Heart left ventricle (tissue), 16 donors: ENCODE measurements at regions not wholly inside any gene's neighbourhood (a gene's known extent, or its start where the extent isn't known, plus 50 kb on each side); places are given as distances from the start of the nearest gene placed in this dataset.

ENCODE experiments used
- ATAC-seq, 4 donors: fragments of 200-7000 bp; cut with Tn5 transposase; one replicate each; pipeline ENCODE4 v1.9.1; 2020 to 2022; ENCODE audit warnings: moderate library complexity in 4 of 4, mild to moderate bottlenecking in 3 of 4, moderate number of reproducible peaks in 1 of 4
- DNase-seq, 5 donors: peaks; one replicate each; pipeline ENCODE4 v3.0.0-alpha.2; 2020
- H3K27ac ChIP-seq, 12 donors: fragments of 200-600 bp; sonication (generic) in 4 of 12; one replicate each; pipeline versions ENCODE4 v1.5.0 to v1.8.0; 2016 to 2022; ENCODE audit warnings: mild to moderate bottlenecking in 2 of 12
- H3K27me3 ChIP-seq, 9 donors: fragments of 200-600 bp; sonication (generic) in 2 of 9; one replicate each; pipeline versions ENCODE4 v1.5.1 to v1.8.0; 2016 to 2022; ENCODE audit warnings: mild to moderate bottlenecking in 3 of 9
- H3K36me3 ChIP-seq, 9 donors: fragments of 200-600 bp; sonication (generic) in 2 of 9; one replicate each; pipeline versions ENCODE4 v1.5.0 to v1.8.0; 2018 to 2022; ENCODE audit warnings: mild to moderate bottlenecking in 2 of 9
- H3K4me1 ChIP-seq, 12 donors: fragments of 200-600 bp; sonication (generic) in 4 of 12; one replicate each; pipeline versions ENCODE4 v1.5.0 to v1.8.0; 2016 to 2022; ENCODE audit warnings: mild to moderate bottlenecking in 3 of 12
- H3K4me3 ChIP-seq, 12 donors: fragments of 200-600 bp; sonication (generic) in 4 of 12; one replicate each; pipeline versions ENCODE4 v1.5.0 to v1.8.0; 2017 to 2022; ENCODE audit warnings: mild to moderate bottlenecking in 9 of 12, moderate library complexity in 4 of 12
- H3K9me3 ChIP-seq, 12 donors: fragments of 200-600 bp; sonication (generic) in 4 of 12; one replicate each; pipeline versions ENCODE4 v1.5.0 to v1.8.0; 2016 to 2022; ENCODE audit warnings: mild to moderate bottlenecking in 1 of 12
- POLR2A ChIP-seq, 2 donors: fragments of 450-650 bp; IDR thresholded peaks; one replicate each; pipeline ENCODE4 v1.6.1; 2017; ENCODE audit warnings: antibody characterized with exemption in 2 of 2, mild to moderate bottlenecking in 2 of 2, moderate library complexity in 2 of 2
- WGBS, 4 donors: extraction: QIAGEN DNeasy Blood & Tissue Kit in 2 of 4; methylation state at CpG; one replicate each; pipeline versions ENCODE4 v1.1.5 to v1.1.7; 2013 to 2018; 5-methylcytosine and 5-hydroxymethylcytosine counted together
- intact Hi-C, 10 donors: fragments of 100-400 bp; cut with DNase I; formaldehyde crosslinking; loops; one replicate each; pipeline versions ENCODE4 v1.11.1 to v1.14.2; 2022
- TF ChIP-seq, protein P1 (sequence below), 12 donors: fragments of 200-600 bp; sonication (generic) in 4 of 12; IDR thresholded peaks; one replicate each; pipeline versions ENCODE4 v1.5.0 to v1.8.0; 2018 to 2022; ENCODE audit warnings: antibody characterized with exemption in 12 of 12, mild to moderate bottlenecking in 5 of 12
- donor health status: ischemic (EF 13 %, LVEDD 7.1; RV severe dilation, severe dysfunction).
- donor health status: healthy with polysubstance abuse.
- donor health status: DM: no; HTN: yes; CAD: no.
- donor health status: DM: no; HTN: no; CAD: no.
- donor health status: ischemic (EF 25% LVEDD 6.9; RV normal size, moderate dysfunction).
- donor health status: ischemic (EF 25% LVEDD 5.7; RV mildly dilated, moderate dysfunction).
- donor health status: healthy.
- donor health status: DM: yes; HTN: yes; CAD: no.
- donor health status: ischemic (EF 35%, LVEDD 5.7; RV mildly dilated, moderate dysfunction).
- donor health status: nonischemic (EF 11% LVEDD 7.7; RV severe dilation, severe dysfunction).
- donor health status: DM: yes; HTN: yes; CAD: no.
- donor health status: PGD.
- donor health status: ischemic (EF 29% LVEDD 5.4; RV normal size, mild dysfunction).
- donor health status: nonischemic (EF 23%, LVEDD 6.1; RV moderate dilation, normal function).

DNA sequence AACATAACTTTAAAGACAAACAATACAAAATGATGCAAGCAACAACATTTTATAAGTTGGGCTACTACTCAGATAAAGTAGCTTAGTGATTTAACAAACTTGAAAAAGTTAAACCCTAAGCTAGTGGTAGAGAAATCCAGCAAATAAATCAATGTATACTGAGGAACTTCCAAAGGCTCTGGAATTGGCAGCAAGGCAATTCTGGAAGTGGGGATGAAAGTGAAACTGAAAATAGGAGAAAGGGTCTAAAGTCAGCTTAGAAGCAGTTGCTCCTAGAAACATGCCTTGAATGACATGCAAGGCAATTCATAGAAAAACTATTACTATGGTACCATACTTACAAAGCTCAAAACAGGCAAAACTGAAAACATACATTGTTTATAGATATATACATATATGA, 90.0 kb upstream of the CAMK1G start:
- no peak overlapping the region for H3K27ac ChIP-seq
- no peak for DNase-seq
- H3K4me3 ChIP-seq: no peak overlapping the region
- no peak for ATAC-seq
- no peaks in the 10 kb centered on the region for H3K36me3 ChIP-seq
- peaks cover 0 to 21% (median 7%) of the 10 kb centered on the region in 12 donors for H3K9me3 ChIP-seq
- no peaks in the 10 kb centered on the region for H3K4me1 ChIP-seq
- peaks cover 0 to 16% (median 0%) of the 10 kb centered on the region in 9 donors for H3K27me3 ChIP-seq
- TF ChIP-seq, protein P1, sequence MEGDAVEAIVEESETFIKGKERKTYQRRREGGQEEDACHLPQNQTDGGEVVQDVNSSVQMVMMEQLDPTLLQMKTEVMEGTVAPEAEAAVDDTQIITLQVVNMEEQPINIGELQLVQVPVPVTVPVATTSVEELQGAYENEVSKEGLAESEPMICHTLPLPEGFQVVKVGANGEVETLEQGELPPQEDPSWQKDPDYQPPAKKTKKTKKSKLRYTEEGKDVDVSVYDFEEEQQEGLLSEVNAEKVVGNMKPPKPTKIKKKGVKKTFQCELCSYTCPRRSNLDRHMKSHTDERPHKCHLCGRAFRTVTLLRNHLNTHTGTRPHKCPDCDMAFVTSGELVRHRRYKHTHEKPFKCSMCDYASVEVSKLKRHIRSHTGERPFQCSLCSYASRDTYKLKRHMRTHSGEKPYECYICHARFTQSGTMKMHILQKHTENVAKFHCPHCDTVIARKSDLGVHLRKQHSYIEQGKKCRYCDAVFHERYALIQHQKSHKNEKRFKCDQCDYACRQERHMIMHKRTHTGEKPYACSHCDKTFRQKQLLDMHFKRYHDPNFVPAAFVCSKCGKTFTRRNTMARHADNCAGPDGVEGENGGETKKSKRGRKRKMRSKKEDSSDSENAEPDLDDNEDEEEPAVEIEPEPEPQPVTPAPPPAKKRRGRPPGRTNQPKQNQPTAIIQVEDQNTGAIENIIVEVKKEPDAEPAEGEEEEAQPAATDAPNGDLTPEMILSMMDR (IDR thresholded peaks at IDR 0.05): no peak
- TF ChIP-seq POLR2A (IDR thresholded peaks at IDR 0.05): no peak
- intact Hi-C loops: no loop called here

DNA sequence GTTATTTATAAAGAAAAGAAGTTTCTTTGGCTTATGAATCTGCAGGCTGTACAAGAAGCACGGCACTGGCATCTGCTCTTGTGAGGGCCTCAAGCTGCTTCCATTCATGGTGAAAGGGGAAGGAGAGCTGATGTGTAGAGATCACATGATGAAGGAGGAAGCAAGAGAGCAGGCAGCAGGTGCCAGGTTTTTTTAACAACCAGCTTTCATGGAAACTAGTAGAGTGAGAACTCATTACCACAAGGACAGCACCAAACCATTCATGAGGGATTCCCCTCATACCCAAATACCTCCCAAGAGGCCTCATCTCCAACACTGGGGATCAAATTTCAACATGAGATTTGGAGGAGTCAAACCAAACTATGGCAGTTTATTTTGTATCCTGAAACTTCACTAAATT, 85.8 kb upstream of the CAMK1G start:
- Histone ChIP-seq H3K27ac (no peak overlapping the region), H3K9me3 (peaks cover 0 to 54% (median 18%) of the 10 kb centered on the region in 12 donors), H3K36me3 (no peaks in the 10 kb centered on the region), H3K4me1 (no peaks in the 10 kb centered on the region), H3K27me3 (no peaks in the 10 kb centered on the region), H3K4me3 (no peak overlapping the region)
- ATAC-seq: no peak
- WGBS, 4 donors: 62 to 86% (median 84%) methylated on average over 1 of the region's 1 CpG
- intact Hi-C loops: no loop called here
- TF ChIP-seq POLR2A (IDR thresholded peaks at IDR 0.05): no peak
- DNase-seq: no peak

DNA sequence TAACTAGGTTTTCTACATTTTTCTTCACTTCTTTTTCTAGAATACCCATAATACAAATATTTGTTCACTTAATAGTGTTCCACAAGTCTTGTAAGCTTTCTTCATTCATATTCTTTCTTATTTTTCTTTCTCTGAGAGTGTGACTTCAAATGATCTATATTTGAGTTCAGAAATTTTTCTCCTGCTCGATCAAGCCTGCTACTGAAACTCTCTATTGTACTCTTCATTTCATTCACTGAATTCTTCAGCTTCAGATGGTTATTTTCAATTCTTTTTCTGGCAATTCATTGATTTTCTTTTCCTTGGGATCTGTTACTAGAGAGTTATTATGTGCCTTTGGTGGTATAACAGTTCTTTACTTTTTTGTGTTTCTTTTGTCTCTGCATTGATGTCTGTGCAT, 82.5 kb upstream of the CAMK1G start:
- Histone ChIP-seq H3K9me3 (peaks cover 0 to 44% (median 11%) of the 10 kb centered on the region in 12 donors), H3K4me3 (no peak overlapping the region), H3K27me3 (no peaks in the 10 kb centered on the region), H3K36me3 (no peaks in the 10 kb centered on the region), H3K4me1 (no peaks in the 10 kb centered on the region), H3K27ac (no peak overlapping the region)
- DNase-seq (no peak), ATAC-seq (no peak)
- TF ChIP-seq, protein P1 (IDR thresholded peaks at IDR 0.05): no peak
- no peak for TF ChIP-seq POLR2A (IDR thresholded peaks at IDR 0.05)
- intact Hi-C loops: no loop called here
- WGBS, 4 donors: 77 to 88% (median 87%) methylated on average over 1 of the region's 1 CpG

DNA sequence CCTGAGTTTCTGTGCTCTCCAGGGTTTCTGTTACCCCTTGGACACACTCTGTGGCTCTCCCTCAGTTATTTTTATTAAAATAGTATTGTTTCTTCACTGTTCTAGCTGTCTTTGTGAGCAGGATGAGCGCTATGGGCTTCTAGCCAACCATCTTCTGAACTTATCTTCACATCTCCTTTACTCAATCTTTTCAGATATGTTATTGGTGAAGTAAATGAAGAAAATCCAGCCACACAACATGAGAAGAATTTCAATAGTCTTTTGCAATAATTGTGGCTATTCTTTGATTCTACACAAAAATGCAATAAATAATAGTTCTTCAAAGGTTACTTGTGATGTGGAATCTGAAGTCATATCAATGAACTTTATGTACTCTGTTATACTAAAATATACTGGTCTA, 80.3 kb upstream of the CAMK1G start:
- TF ChIP-seq, protein P1 (IDR thresholded peaks at IDR 0.05): no peak
- no peak for TF ChIP-seq POLR2A (IDR thresholded peaks at IDR 0.05)
- ATAC-seq: no peak
- Histone ChIP-seq H3K9me3 (peaks cover 0 to 33% (median 11%) of the 10 kb centered on the region in 12 donors), H3K4me1 (no peaks in the 10 kb centered on the region), H3K27me3 (peaks cover 0 to 7% (median 0%) of the 10 kb centered on the region in 9 donors), H3K27ac (no peak overlapping the region), H3K36me3 (no peaks in the 10 kb centered on the region), H3K4me3 (no peak overlapping the region)
- 84 to 93% (median 92%) methylated on average over 1 of the region's 1 CpG for WGBS, 4 donors
- intact Hi-C loops: no loop called here
- no peak for DNase-seq

DNA sequence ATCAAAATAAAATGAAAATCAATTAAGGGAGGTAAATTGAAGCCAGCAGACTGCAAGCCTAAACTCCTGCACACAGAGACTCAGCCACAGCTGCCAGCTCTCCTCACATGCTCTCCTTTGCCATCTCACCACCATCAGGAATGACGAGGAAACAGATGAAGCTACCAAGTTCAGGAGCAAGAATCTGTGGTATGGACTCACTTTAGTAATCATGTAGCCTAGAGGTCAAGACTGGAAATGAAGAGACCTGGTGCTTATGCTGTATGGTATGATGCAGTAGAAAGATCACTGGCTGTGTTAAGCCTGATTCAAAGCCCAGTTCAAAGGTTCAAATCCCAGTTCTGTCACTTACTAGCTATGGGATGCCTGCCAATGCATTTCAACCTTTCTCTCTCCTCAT, 78.9 kb upstream of the CAMK1G start:
- ATAC-seq: no peak
- Histone ChIP-seq H3K4me1 (no peaks in the 10 kb centered on the region), H3K27me3 (peaks cover 0 to 7% (median 0%) of the 10 kb centered on the region in 9 donors), H3K36me3 (no peaks in the 10 kb centered on the region), H3K4me3 (no peak overlapping the region), H3K27ac (no peak overlapping the region), H3K9me3 (peaks cover 0 to 27% (median 11%) of the 10 kb centered on the region in 12 donors)
- 28 to 89% (median 62%) methylated on average over 1 of the region's 1 CpG for WGBS, 4 donors
- intact Hi-C loops: no loop called here
- DNase-seq: no peak
- TF ChIP-seq, protein P1 (IDR thresholded peaks at IDR 0.05): no peak
- no peak for TF ChIP-seq POLR2A (IDR thresholded peaks at IDR 0.05)
